Effector memory CD8-positive, alpha-beta T cell (primary cell): ENCODE measurements at regions not wholly inside any gene's neighbourhood (a gene's known extent, or its start where the extent isn't known, plus 50 kb on each side); places are given as distances from the start of the nearest gene placed in this dataset.
A peak's percentile ranks its signal among the peaks of the same experiment; 100 is the strongest.

ENCODE experiments used
- ATAC-seq: fragments of 150-1000 bp; cut with Tn5 transposase; replicated peaks from 2 replicates; pipeline ENCODE4 v1.10.0; 2021; ENCODE audit warnings: mild to moderate bottlenecking, moderate library complexity
- DNase-seq, 3 experiments: peaks; one replicate each; pipeline ENCODE4 v3.0.0; 2021
- H3K27ac Mint-ChIP-seq, 2 donors: one replicate each; pipeline ENCODE4 v1.8.0; 2022; ENCODE audit warnings: mild to moderate bottlenecking in 2 of 2, mixed read lengths in 2 of 2, moderate library complexity in 2 of 2
- H3K27me3 Mint-ChIP-seq, 2 donors: one replicate each; pipeline ENCODE4 v1.8.0; 2022; ENCODE audit warnings: mixed read lengths in 2 of 2
- H3K36me3 Mint-ChIP-seq: one replicate; pipeline ENCODE4 v1.8.0; 2022; ENCODE audit warnings: mild to moderate bottlenecking, moderate library complexity, mixed read lengths; ENCODE audit not compliant: insufficient read depth
- H3K4me1 Mint-ChIP-seq, 2 donors: one replicate each; pipeline ENCODE4 v1.8.0; 2022; ENCODE audit warnings: low read depth in 2 of 2, mixed read lengths in 2 of 2
- H3K4me3 Mint-ChIP-seq, 2 donors: one replicate each; pipeline ENCODE4 v1.8.0; 2022; ENCODE audit warnings: mild to moderate bottlenecking in 2 of 2, mixed read lengths in 2 of 2, moderate library complexity in 2 of 2
- H3K9me3 Mint-ChIP-seq, 2 donors: one replicate each; pipeline ENCODE4 v1.8.0; 2022; ENCODE audit warnings: mixed read lengths in 2 of 2

- H3K4me1 Mint-ChIP-seq = no peaks in the 10 kb centered on the region
- H3K4me3 Mint-ChIP-seq = no peak overlapping the region
- DNase-seq (no peak), ATAC-seq (no peak)
- H3K9me3 Mint-ChIP-seq = peaks cover 0 to 3% of the 10 kb centered on the region in 2 donors
- H3K27ac Mint-ChIP-seq = no peak overlapping the region
- H3K36me3 Mint-ChIP-seq = peaks cover 4% of the 10 kb centered on the region
- no peaks in the 10 kb centered on the region for H3K27me3 Mint-ChIP-seq
Observed at GRCh38 chr11:92380882-92381281, 156.3 kb downstream of the FAT3 start.

- peaks cover 6 to 9% of the 10 kb centered on the region in 2 donors for H3K9me3 Mint-ChIP-seq
- H3K27ac Mint-ChIP-seq = no peak overlapping the region
- H3K27me3 Mint-ChIP-seq = no peaks in the 10 kb centered on the region
Observed at GRCh38 chr11:92382311-92382710, 157.7 kb downstream of the FAT3 start.

GRCh38 chr11:92383430-92383829 lies 158.8 kb downstream of the FAT3 start:
- H3K27ac Mint-ChIP-seq = no peak overlapping the region
- H3K4me1 Mint-ChIP-seq = no peaks in the 10 kb centered on the region
- H3K9me3 Mint-ChIP-seq = peaks cover 10% of the 10 kb centered on the region in 2 donors

More at GRCh38 chr11:92382311-92382710, 157.7 kb downstream of the FAT3 start:
- no peak for ATAC-seq
- no peaks in the 10 kb centered on the region for H3K4me1 Mint-ChIP-seq
- no peak for DNase-seq
- H3K4me3 Mint-ChIP-seq = no peak overlapping the region
- H3K36me3 Mint-ChIP-seq = no peaks in the 10 kb centered on the region

GRCh38 chr11:92384358-92384757 lies 159.7 kb downstream of the FAT3 start:
- Mint-ChIP-seq H3K36me3 (no peaks in the 10 kb centered on the region), H3K27ac (no peak overlapping the region), H3K4me1 (no peaks in the 10 kb centered on the region), H3K9me3 (peaks cover 10% of the 10 kb centered on the region in 2 donors), H3K27me3 (no peaks in the 10 kb centered on the region), H3K4me3 (no peak overlapping the region)
- DNase-seq = no peak
- no peak for ATAC-seq

More at GRCh38 chr11:92383430-92383829, 158.8 kb downstream of the FAT3 start:
- no peaks in the 10 kb centered on the region for H3K36me3 Mint-ChIP-seq
- DNase-seq (no peak), ATAC-seq (no peak)
- H3K4me3 Mint-ChIP-seq = no peak overlapping the region
- no peaks in the 10 kb centered on the region for H3K27me3 Mint-ChIP-seq

GRCh38 chr11:92384802-92385201 lies 160.2 kb downstream of the FAT3 start:
- Mint-ChIP-seq H3K27ac (no peak overlapping the region), H3K4me1 (no peaks in the 10 kb centered on the region), H3K9me3 (peaks cover 10% of the 10 kb centered on the region in 2 donors), H3K36me3 (no peaks in the 10 kb centered on the region), H3K4me3 (no peak overlapping the region), H3K27me3 (no peaks in the 10 kb centered on the region)
- no peak for DNase-seq
- peak; percentile 21 for ATAC-seq

- ATAC-seq = no peak
- no peaks in the 10 kb centered on the region for H3K4me1 Mint-ChIP-seq
- peaks cover 16 to 20% of the 10 kb centered on the region in 2 donors for H3K9me3 Mint-ChIP-seq
- no peak overlapping the region for H3K27ac Mint-ChIP-seq
- H3K4me3 Mint-ChIP-seq = no peak overlapping the region
- no peaks in the 10 kb centered on the region for H3K27me3 Mint-ChIP-seq
- no peaks in the 10 kb centered on the region for H3K36me3 Mint-ChIP-seq
- DNase-seq = no peak
Observed at GRCh38 chr11:92386577-92386976, 162.0 kb downstream of the FAT3 start.

DNA sequence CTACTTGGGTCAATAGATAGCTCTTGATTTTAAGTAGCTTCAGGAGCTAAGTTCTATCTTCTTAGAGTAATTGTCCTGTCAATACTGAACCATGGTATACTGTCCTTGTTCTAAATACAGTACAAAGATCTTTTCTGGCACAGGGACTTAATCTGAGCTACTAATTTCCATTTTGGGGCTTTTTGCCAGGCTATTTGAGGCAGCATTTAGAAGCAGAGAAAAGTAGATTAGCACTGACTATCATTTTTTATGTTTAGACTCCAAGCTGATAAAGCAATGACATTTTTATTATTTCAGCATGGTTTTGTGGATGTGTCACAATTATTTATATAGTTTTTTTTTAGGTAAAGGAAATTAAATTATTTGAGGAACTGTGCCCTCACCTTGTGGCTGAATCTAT lies 163.2 kb downstream of the FAT3 start:
- DNase-seq (no peak), ATAC-seq (no peak)
- peaks cover 0 to 2% of the 10 kb centered on the region in 2 donors for H3K4me1 Mint-ChIP-seq
- H3K9me3 Mint-ChIP-seq = peaks cover 17 to 27% of the 10 kb centered on the region in 2 donors
- no peaks in the 10 kb centered on the region for H3K27me3 Mint-ChIP-seq
- no peak overlapping the region for H3K4me3 Mint-ChIP-seq
- no peaks in the 10 kb centered on the region for H3K36me3 Mint-ChIP-seq
- no peak overlapping the region for H3K27ac Mint-ChIP-seq

- H3K4me3 Mint-ChIP-seq = no peak overlapping the region
- no peak overlapping the region for H3K27ac Mint-ChIP-seq
- peaks cover 0 to 2% of the 10 kb centered on the region in 2 donors for H3K4me1 Mint-ChIP-seq
- no peak for DNase-seq
- H3K9me3 Mint-ChIP-seq = peaks cover 15 to 30% of the 10 kb centered on the region in 2 donors
- no peaks in the 10 kb centered on the region for H3K27me3 Mint-ChIP-seq
- ATAC-seq = no peak
- H3K36me3 Mint-ChIP-seq = no peaks in the 10 kb centered on the region
Observed at GRCh38 chr11:92388380-92388779, 163.8 kb downstream of the FAT3 start.

GRCh38 chr11:92390783-92391182 lies 166.2 kb downstream of the FAT3 start:
- ATAC-seq (no peak), DNase-seq (no peak)
- Mint-ChIP-seq H3K9me3 (peaks cover 15 to 38% of the 10 kb centered on the region in 2 donors), H3K4me3 (no peak overlapping the region), H3K27me3 (no peaks in the 10 kb centered on the region), H3K27ac (no peak overlapping the region), H3K4me1 (peaks cover 0 to 2% of the 10 kb centered on the region in 2 donors), H3K36me3 (no peaks in the 10 kb centered on the region)

DNA sequence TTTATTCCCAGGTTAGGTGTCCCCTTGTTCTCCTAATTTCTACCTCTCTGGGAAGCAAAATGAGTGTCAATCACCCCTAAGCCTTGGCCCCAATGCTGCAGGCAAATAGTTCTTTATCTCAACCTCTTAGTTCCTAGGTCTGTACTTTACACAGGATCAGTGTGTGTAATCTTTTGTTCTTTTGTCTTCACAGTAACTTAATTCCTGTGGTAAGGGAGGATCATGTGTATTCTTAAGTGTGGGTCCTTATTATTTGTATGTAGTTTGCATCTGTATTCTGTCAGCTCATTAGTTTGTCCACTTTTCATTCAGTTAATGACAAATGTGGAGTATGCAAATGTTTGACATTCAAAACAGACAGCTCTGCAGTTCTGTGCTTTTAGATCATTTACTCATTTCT lies 166.7 kb downstream of the FAT3 start:
- DNase-seq = no peak
- no peak for ATAC-seq
- Mint-ChIP-seq H3K4me3 (no peak overlapping the region), H3K27ac (no peak overlapping the region), H3K4me1 (peaks cover 0 to 2% of the 10 kb centered on the region in 2 donors), H3K9me3 (peaks cover 15 to 43% of the 10 kb centered on the region in 2 donors), H3K27me3 (no peaks in the 10 kb centered on the region), H3K36me3 (no peaks in the 10 kb centered on the region)

- Mint-ChIP-seq H3K4me3 (no peak overlapping the region), H3K27me3 (no peaks in the 10 kb centered on the region), H3K36me3 (no peaks in the 10 kb centered on the region), H3K9me3 (peaks cover 13 to 42% of the 10 kb centered on the region in 2 donors), H3K27ac (no peak overlapping the region), H3K4me1 (peaks cover 0 to 2% of the 10 kb centered on the region in 2 donors)
- ATAC-seq = no peak
- no peak for DNase-seq
Observed at GRCh38 chr11:92391808-92392207, 167.2 kb downstream of the FAT3 start.

GRCh38 chr11:92393218-92393617 lies 168.6 kb downstream of the FAT3 start:
- H3K4me1 Mint-ChIP-seq = peaks cover 0 to 2% of the 10 kb centered on the region in 2 donors
- DNase-seq = no peak
- peaks cover 10 to 33% of the 10 kb centered on the region in 2 donors for H3K9me3 Mint-ChIP-seq
- H3K27ac Mint-ChIP-seq = no peak overlapping the region
- no peak overlapping the region for H3K4me3 Mint-ChIP-seq
- no peaks in the 10 kb centered on the region for H3K36me3 Mint-ChIP-seq
- no peaks in the 10 kb centered on the region for H3K27me3 Mint-ChIP-seq
- ATAC-seq = no peak

- Mint-ChIP-seq H3K9me3 (peaks cover 9 to 23% of the 10 kb centered on the region in 2 donors), H3K4me1 (peaks cover 0 to 2% of the 10 kb centered on the region in 2 donors), H3K27ac (no peak overlapping the region), H3K4me3 (no peak overlapping the region), H3K27me3 (no peaks in the 10 kb centered on the region), H3K36me3 (no peaks in the 10 kb centered on the region)
- no peak for DNase-seq
- no peak for ATAC-seq
Observed at GRCh38 chr11:92396133-92396532, 171.5 kb downstream of the FAT3 start.

DNA sequence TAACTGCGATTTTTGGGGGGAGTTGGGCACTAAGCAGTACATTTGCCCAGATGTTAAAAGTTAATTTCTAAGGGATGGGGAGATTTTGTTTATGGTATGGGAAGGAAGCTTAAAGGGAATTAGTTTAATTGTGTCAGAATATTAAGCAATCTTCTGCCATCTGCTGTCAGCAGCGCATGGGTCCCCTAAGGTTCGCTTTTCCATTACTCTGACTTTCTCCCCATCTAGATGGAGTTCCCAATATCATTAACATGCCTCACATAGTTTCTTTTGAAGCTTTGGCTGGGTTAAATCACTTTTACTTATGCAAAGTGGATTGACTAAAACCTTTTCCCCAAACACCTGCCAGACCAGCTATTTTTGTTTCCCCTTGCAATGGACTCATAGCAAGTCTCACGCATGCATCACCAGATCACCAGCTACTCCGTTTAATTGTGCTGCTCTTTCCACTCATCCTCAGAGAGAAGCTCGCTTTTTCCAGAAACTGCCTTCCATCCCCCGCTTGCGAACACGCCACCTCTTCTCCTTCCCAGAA lies 172.7 kb downstream of the FAT3 start:
- Mint-ChIP-seq H3K9me3 (peaks cover 8 to 21% of the 10 kb centered on the region in 2 donors), H3K36me3 (no peaks in the 10 kb centered on the region), H3K4me3 (no peak overlapping the region), H3K27me3 (no peaks in the 10 kb centered on the region), H3K4me1 (peaks cover 0 to 2% of the 10 kb centered on the region in 2 donors), H3K27ac (no peak overlapping the region)
- DNase-seq (no peak), ATAC-seq (no peak)
